ENCODE measurements at regions not wholly inside any gene's neighbourhood (a gene's known extent, or its start where the extent isn't known, plus 50 kb on each side); places are given as distances from the start of the nearest gene placed in this dataset.

GRCh38 chr3:72149645-72150300 lies 364.8 kb upstream of the PROK2 start:
- no peak overlapping the region for H2BK120ac ChIP-seq (ENCODE audit: low read depth, low read length, poor library complexity, severe bottlenecking)
- no peak overlapping the region for H3K4me2 ChIP-seq (ENCODE audit: insufficient read depth, insufficient read length, low read length)
- no peak overlapping the region for H3K18ac ChIP-seq (ENCODE audit: insufficient read length, low read depth, low read length)
- Mint-ChIP-seq H3K36me3 (ENCODE audit: insufficient read depth in 1 of 3, low read depth in 3 of 3) (peaks cover 0 to 7% (median 0%) of the 10 kb centered on the region in 3 experiments; a peak in 3 of 7 replicates), H3K27me3 (ENCODE audit: low read depth) (no peaks in the 10 kb centered on the region; the same call in none of the 2 replicates), H3K4me1 (peaks cover 0 to 8% of the 10 kb centered on the region in 2 experiments; a peak in 2 of 4 replicates), H3K27ac (no peak overlapping the region), H3K4me3 (no peak overlapping the region), H3K9me3 (no peaks in the 10 kb centered on the region; a peak in 2 of 5 replicates)
- no peaks in the 10 kb centered on the region for H3K79me2 ChIP-seq (ENCODE audit: insufficient read depth, low read length)
- no peak overlapping the region for H2BK12ac ChIP-seq (ENCODE audit: insufficient read length, low read depth, low read length)
- no peak overlapping the region for H3K14ac ChIP-seq (ENCODE audit: insufficient read depth, low read length)
- no peaks in the 10 kb centered on the region for H3K79me1 ChIP-seq (ENCODE audit: insufficient read depth, low read depth, low read length, poor library complexity, severe bottlenecking)
- H4K8ac ChIP-seq (replicated peaks; ENCODE audit: insufficient read length, low read depth, low read length), result no peak overlapping the region
- H3T11ph ChIP-seq (ENCODE audit: low read length), result no peak overlapping the region
- peaks cover 6% of the 10 kb centered on the region for H3K9me3 ChIP-seq (ENCODE audit: control insufficient read depth, low read depth, low read length)
- no peak for DNase-seq
- WGBS (ENCODE audit: extremely low coverage, insufficient read length, low lambda C conversion rate), result no CpG with 5 or more reads among the region's 8 CpGs
- no peaks in the 10 kb centered on the region for H3K23me2 ChIP-seq (ENCODE audit: insufficient read length, low read depth, low read length, poor library complexity, severe bottlenecking)
- H4K91ac ChIP-seq (ENCODE audit: insufficient read length, low read depth, low read length), result no peak overlapping the region
- no peak overlapping the region for H2BK5ac ChIP-seq (ENCODE audit: insufficient read length, low read length)
- no peak overlapping the region for H3K23ac ChIP-seq (ENCODE audit: insufficient read length, low read depth, low read length)
- no peak overlapping the region for H3K27ac ChIP-seq (ENCODE audit: insufficient read length, low read depth, low read length)
- H2BK20ac ChIP-seq (ENCODE audit: low read depth, low read length, poor library complexity, severe bottlenecking), result no peak overlapping the region
- H3K9ac ChIP-seq (ENCODE audit: extremely low read depth, insufficient read length, low read length), result no peak overlapping the region
- no peaks in the 10 kb centered on the region for H4K20me1 ChIP-seq (ENCODE audit: control insufficient read depth, insufficient read depth, insufficient read length)
- TF ChIP-seq CTCF (conservative IDR thresholded peaks at IDR 0.05), result no peak
- H3K4ac ChIP-seq (ENCODE audit: low read depth, low read length), result no peak overlapping the region
- no peaks in the 10 kb centered on the region for H3K27me3 ChIP-seq (ENCODE audit: insufficient read depth, low read length)
- H2AK5ac ChIP-seq (ENCODE audit: insufficient read length, low read length), result no peak overlapping the region
- H3K4me1 ChIP-seq (ENCODE audit: insufficient read depth, low read length), result no peaks in the 10 kb centered on the region
- H2AFZ ChIP-seq (ENCODE audit: low read length), result no peak overlapping the region
- H2BK15ac ChIP-seq (ENCODE audit: low read depth, low read length), result no peak overlapping the region
- no peak overlapping the region for H4K5ac ChIP-seq (ENCODE audit: insufficient read length, low read depth, low read length)
- no peak overlapping the region for H3K56ac ChIP-seq (ENCODE audit: insufficient read length, low read depth, low read length)

All from H9 (cell line).